OCI-LY1 (cell line): ENCODE measurements at regions not wholly inside any gene's neighbourhood (a gene's known extent, or its start where the extent isn't known, plus 50 kb on each side); places are given as distances from the start of the nearest gene placed in this dataset.

ENCODE experiments used
- H2AFZ ChIP-seq: fragments of 200-600 bp; sonication (generic), shearing (Covaris generic); 2 replicates; pipeline ENCODE4 v1.6.0; 2014; ENCODE audit warnings: antibody characterized with exemption, mild to moderate bottlenecking, low read length
- H3F3A ChIP-seq: fragments of 200-600 bp; sonication (generic), shearing (Covaris generic); 2 replicates; pipeline ENCODE4 v1.6.0; 2014; ENCODE audit warnings: mild to moderate bottlenecking, antibody characterized with exemption, low read length, moderate library complexity; ENCODE audit not compliant: insufficient read depth
- H3K27ac ChIP-seq: fragments of 200-600 bp; sonication (generic); 2 replicates; pipeline ENCODE4 v1.5.1; 2014; ENCODE audit warnings: low read length, mixed run types, mild to moderate bottlenecking, low read depth; ENCODE audit not compliant: poor library complexity, severe bottlenecking
- H3K27me3 ChIP-seq: fragments of 200-600 bp; sonication (generic); 2 replicates; pipeline ENCODE4 v1.6.0; 2014; ENCODE audit warnings: antibody characterized with exemption, mild to moderate bottlenecking, low read length, moderate library complexity; ENCODE audit not compliant: insufficient read depth
- H3K36me3 ChIP-seq: fragments of 200-600 bp; sonication (generic); 2 replicates; pipeline ENCODE4 v1.6.1; 2014; ENCODE audit warnings: mild to moderate bottlenecking, antibody characterized with exemption, low read length, moderate library complexity, mixed read lengths; ENCODE audit not compliant: insufficient read depth
- H3K4me1 ChIP-seq: fragments of 200-600 bp; sonication (generic); 2 replicates; pipeline ENCODE4 v1.5.1; 2014; ENCODE audit warnings: mild to moderate bottlenecking, low read length, moderate library complexity; ENCODE audit not compliant: insufficient read depth, severe bottlenecking
- H3K4me2 ChIP-seq: fragments of 200-600 bp; sonication (generic), shearing (Covaris generic); 2 replicates; pipeline ENCODE4 v1.6.1; 2014; ENCODE audit warnings: low read length
- H3K4me3 ChIP-seq: fragments of 200-600 bp; sonication (generic); 2 replicates; pipeline ENCODE4 v1.5.1; 2014; ENCODE audit warnings: low read length, low read depth, mild to moderate bottlenecking, mixed read lengths; ENCODE audit not compliant: poor library complexity, severe bottlenecking
- H3K79me2 ChIP-seq: fragments of 200-600 bp; shearing (Covaris generic); 2 replicates; pipeline ENCODE4 v1.6.1; 2016; ENCODE audit warnings: mixed run types, low read length, mixed read lengths; ENCODE audit not compliant: insufficient read depth
- H3K9ac ChIP-seq: fragments of 200-600 bp; sonication (generic), shearing (Covaris generic); 2 replicates; pipeline ENCODE4 v1.6.1; 2014; ENCODE audit warnings: mild to moderate bottlenecking, low read length, mixed read lengths
- H3K9me2 ChIP-seq: fragments of 200-600 bp; sonication (generic), shearing (Covaris generic); 2 replicates; pipeline ENCODE4 v1.6.1; 2014; ENCODE audit warnings: low read depth, mild to moderate bottlenecking, low read length, mixed read lengths
- H3K9me3 ChIP-seq: fragments of 200-600 bp; shearing (Covaris generic); 2 replicates; pipeline ENCODE4 v1.6.1; 2014; ENCODE audit warnings: low read length, mixed read lengths
- H4K20me1 ChIP-seq: fragments of 200-600 bp; sonication (generic), shearing (Covaris generic); 2 replicates; pipeline ENCODE4 v1.6.0; 2016; ENCODE audit warnings: mild to moderate bottlenecking, low read length; ENCODE audit not compliant: insufficient read depth
- EZH2 ChIP-seq: fragments of 200-600 bp; sonication (generic), shearing (Covaris generic); IDR thresholded peaks from 2 replicates; pipeline ENCODE4 v1.8.0; 2017; ENCODE audit warnings: borderline replicate concordance, mixed run types, mild to moderate bottlenecking, antibody characterized with exemption, low read length, moderate library complexity, mixed read lengths
- TF ChIP-seq, protein P1 (sequence below): fragments of 200-600 bp; sonication (generic), shearing (Covaris generic); IDR thresholded peaks from 2 replicates; pipeline ENCODE4 v1.5.1; 2017; ENCODE audit warnings: mild to moderate bottlenecking, antibody characterized with exemption, low read length, moderate library complexity, mixed read lengths

DNA sequence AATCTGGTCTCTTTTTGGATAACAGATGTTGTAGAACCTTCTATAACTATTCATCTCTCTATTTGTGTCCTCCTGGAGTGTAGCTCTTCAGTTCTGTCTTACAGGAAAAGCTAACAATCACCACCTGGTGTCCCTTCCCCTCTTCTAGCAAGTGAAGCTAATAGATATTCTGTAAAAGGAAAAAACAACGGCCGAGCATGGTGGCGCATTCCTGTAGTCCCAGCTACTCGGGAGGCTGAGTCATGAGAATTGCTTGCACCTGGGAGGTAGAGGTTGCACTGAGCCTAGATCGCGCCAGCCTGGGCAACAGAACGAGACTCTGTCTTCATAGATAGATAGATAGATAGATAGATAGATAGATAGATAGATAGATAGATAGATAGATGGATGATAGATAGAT is 779.4 kb downstream of the TUSC7 start:
- Histone ChIP-seq H4K20me1 (no peaks in the 10 kb centered on the region), H3F3A (no peaks in the 10 kb centered on the region), H3K9me3 (no peaks in the 10 kb centered on the region), H2AFZ (no peak overlapping the region), H3K9ac (no peak overlapping the region), H3K4me2 (no peak overlapping the region), H3K27ac (no peak overlapping the region), H3K27me3 (no peaks in the 10 kb centered on the region), H3K4me1 (no peaks in the 10 kb centered on the region), H3K36me3 (no peaks in the 10 kb centered on the region), H3K4me3 (no peak overlapping the region), H3K9me2 (no peaks in the 10 kb centered on the region), H3K79me2 (no peaks in the 10 kb centered on the region)
- TF ChIP-seq EZH2: no peak

DNA sequence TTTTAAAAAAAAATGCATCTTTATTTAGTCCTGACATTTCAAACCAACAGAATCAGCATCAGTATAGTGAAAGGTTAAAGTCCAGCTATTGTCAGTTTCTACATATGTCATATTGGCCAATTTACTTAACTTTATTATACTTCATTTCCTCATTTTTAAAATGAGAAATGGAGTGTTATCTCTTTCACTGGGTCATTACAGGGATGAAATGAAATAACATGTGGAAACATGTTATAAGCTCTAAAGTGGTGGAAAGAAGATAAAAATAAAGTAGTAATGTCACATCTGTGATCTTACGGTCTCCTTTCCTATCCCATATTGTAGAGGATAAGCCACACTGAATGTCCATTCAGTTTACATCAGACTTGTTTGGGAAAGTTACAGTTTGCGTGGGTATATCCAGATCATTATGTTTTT is 780.1 kb downstream of the TUSC7 start:
- Histone ChIP-seq H4K20me1 (no peaks in the 10 kb centered on the region), H3K9ac (no peak overlapping the region), H2AFZ (no peak overlapping the region), H3K4me3 (no peak overlapping the region), H3K4me1 (no peaks in the 10 kb centered on the region), H3K27ac (no peak overlapping the region), H3K79me2 (no peaks in the 10 kb centered on the region), H3K4me2 (no peak overlapping the region), H3F3A (no peaks in the 10 kb centered on the region), H3K27me3 (no peaks in the 10 kb centered on the region), H3K36me3 (no peaks in the 10 kb centered on the region), H3K9me3 (no peaks in the 10 kb centered on the region), H3K9me2 (no peaks in the 10 kb centered on the region)
- TF ChIP-seq, protein P1, sequence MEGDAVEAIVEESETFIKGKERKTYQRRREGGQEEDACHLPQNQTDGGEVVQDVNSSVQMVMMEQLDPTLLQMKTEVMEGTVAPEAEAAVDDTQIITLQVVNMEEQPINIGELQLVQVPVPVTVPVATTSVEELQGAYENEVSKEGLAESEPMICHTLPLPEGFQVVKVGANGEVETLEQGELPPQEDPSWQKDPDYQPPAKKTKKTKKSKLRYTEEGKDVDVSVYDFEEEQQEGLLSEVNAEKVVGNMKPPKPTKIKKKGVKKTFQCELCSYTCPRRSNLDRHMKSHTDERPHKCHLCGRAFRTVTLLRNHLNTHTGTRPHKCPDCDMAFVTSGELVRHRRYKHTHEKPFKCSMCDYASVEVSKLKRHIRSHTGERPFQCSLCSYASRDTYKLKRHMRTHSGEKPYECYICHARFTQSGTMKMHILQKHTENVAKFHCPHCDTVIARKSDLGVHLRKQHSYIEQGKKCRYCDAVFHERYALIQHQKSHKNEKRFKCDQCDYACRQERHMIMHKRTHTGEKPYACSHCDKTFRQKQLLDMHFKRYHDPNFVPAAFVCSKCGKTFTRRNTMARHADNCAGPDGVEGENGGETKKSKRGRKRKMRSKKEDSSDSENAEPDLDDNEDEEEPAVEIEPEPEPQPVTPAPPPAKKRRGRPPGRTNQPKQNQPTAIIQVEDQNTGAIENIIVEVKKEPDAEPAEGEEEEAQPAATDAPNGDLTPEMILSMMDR: no peak
- no peak for TF ChIP-seq EZH2

DNA sequence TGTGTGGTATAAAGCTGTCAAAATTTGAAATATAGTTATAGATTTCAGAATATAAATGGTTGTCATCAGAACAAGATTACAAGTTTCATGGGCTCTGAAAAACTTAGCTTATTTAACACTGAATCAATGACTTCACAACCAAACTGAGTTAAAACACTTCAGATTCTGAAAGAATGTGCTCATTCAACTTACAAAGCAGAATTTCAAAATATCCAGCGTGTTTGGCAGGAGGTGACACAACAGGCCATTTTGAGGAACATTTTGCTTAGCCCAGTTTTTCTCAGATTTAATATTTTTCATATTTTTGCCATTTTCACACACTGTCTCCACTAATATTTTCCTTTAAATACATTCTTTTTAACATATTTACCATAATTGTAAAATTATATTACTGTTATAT is 781.1 kb downstream of the TUSC7 start:
- Histone ChIP-seq H3K27ac (no peak overlapping the region), H3K79me2 (no peaks in the 10 kb centered on the region), H3K4me2 (no peak overlapping the region), H3F3A (no peaks in the 10 kb centered on the region), H3K9me3 (no peaks in the 10 kb centered on the region), H3K36me3 (no peaks in the 10 kb centered on the region), H3K9ac (no peak overlapping the region), H3K27me3 (no peaks in the 10 kb centered on the region), H3K9me2 (no peaks in the 10 kb centered on the region), H3K4me1 (no peaks in the 10 kb centered on the region), H2AFZ (no peak overlapping the region), H3K4me3 (no peak overlapping the region), H4K20me1 (no peaks in the 10 kb centered on the region)
- TF ChIP-seq EZH2: no peak
- TF ChIP-seq, protein P1: no peak

DNA sequence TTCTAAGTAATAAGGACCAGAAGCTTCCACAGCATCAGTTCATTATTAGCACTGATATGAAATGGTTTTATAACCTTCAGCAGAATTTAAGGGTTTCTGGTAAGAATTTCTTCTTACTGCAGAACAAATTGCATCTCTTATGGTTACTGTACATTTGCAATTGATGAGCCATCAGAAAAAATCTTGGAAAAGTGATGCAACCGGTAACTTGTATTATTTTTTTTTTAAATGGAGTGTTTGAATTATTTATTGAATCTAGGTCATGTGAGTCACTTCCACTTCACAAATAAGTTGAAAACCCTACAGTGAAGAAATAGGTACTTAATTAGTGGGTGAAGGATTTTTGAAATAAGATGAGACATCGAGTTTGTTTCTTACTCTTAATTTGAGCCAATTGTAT is 786.0 kb downstream of the TUSC7 start:
- Histone ChIP-seq H3K9me2 (no peaks in the 10 kb centered on the region), H2AFZ (no peak overlapping the region), H3K36me3 (no peaks in the 10 kb centered on the region), H3K27me3 (no peaks in the 10 kb centered on the region), H3K79me2 (no peaks in the 10 kb centered on the region), H3K4me1 (no peaks in the 10 kb centered on the region), H3F3A (no peaks in the 10 kb centered on the region), H3K4me2 (no peak overlapping the region), H3K9ac (no peak overlapping the region), H3K9me3 (no peaks in the 10 kb centered on the region), H4K20me1 (no peaks in the 10 kb centered on the region), H3K4me3 (no peak overlapping the region), H3K27ac (no peak overlapping the region)
- TF ChIP-seq, protein P1: no peak
- no peak for TF ChIP-seq EZH2
